Transverse colon (tissue), 3 donors: ENCODE measurements at regions not wholly inside any gene's neighbourhood (a gene's known extent, or its start where the extent isn't known, plus 50 kb on each side); places are given as distances from the start of the nearest gene placed in this dataset.

Experiments used
- CTCF ChIP-seq, 5 experiments: fragments of 200-600 bp in 3 of 5; fragments of 450-650 bp in 2 of 5; sonication (generic) in 3 of 5; IDR thresholded peaks; 1 replicate in 2 of 5; 2 replicates in 3 of 5; pipeline ENCODE4 v1.5.1; 2016 to 2017; ENCODE audit warnings: antibody characterized with exemption in 5 of 5, inconsistent platforms in 3 of 5, mild to moderate bottlenecking in 2 of 5, moderate library complexity in 1 of 5
- EP300 ChIP-seq: sonication (generic); formaldehyde crosslinking; IDR thresholded peaks from one replicate; pipeline ENCODE4 v1.6.1; 2017; ENCODE audit warnings: antibody characterized with exemption, low read depth

GRCh38 chr11:126115816-126116331 lies 53.2 kb upstream of the CDON start:
- peak in 4 of 5 experiments; percentile 16 to 59 (median 30) for TF ChIP-seq CTCF (IDR thresholded peaks at IDR 0.05)
- TF ChIP-seq EP300: peak; percentile 32
